ENCODE measurements at regions not wholly inside any gene's neighbourhood (a gene's known extent, or its start where the extent isn't known, plus 50 kb on each side); places are given as distances from the start of the nearest gene placed in this dataset.

DNA sequence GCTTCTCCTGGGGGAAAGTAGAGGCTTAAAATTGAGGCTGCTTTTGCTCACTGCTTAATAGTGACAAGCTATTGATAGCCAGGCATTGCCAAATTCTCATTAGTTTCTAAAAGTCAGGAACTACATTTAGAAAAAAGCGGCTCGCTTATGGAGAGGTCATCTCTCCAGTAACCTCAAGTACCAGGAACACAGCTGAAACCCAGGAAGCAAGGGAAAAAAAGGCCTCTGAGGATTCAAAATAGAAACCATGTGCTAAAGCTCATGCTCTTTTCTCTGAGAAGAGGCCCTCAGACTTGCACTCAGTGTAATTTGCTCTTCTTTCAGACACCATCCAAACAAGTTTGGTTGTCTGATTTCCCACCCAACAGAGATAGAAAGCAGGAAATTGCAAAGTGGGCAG, 261.4 kb upstream of the USP25 start:
- TF ChIP-seq, protein P1, sequence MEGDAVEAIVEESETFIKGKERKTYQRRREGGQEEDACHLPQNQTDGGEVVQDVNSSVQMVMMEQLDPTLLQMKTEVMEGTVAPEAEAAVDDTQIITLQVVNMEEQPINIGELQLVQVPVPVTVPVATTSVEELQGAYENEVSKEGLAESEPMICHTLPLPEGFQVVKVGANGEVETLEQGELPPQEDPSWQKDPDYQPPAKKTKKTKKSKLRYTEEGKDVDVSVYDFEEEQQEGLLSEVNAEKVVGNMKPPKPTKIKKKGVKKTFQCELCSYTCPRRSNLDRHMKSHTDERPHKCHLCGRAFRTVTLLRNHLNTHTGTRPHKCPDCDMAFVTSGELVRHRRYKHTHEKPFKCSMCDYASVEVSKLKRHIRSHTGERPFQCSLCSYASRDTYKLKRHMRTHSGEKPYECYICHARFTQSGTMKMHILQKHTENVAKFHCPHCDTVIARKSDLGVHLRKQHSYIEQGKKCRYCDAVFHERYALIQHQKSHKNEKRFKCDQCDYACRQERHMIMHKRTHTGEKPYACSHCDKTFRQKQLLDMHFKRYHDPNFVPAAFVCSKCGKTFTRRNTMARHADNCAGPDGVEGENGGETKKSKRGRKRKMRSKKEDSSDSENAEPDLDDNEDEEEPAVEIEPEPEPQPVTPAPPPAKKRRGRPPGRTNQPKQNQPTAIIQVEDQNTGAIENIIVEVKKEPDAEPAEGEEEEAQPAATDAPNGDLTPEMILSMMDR (IDR thresholded peaks at IDR 0.05; ENCODE audit: insufficient read depth, low read depth, low read length), result no peak
- TF ChIP-seq EZH2 (IDR thresholded peaks at IDR 0.05; ENCODE audit: insufficient read depth, low read length), result no peak

All from astrocyte (in vitro differentiated cells and primary cell).